ENCODE measurements at regions not wholly inside any gene's neighbourhood (a gene's known extent, or its start where the extent isn't known, plus 50 kb on each side); places are given as distances from the start of the nearest gene placed in this dataset.

DNA sequence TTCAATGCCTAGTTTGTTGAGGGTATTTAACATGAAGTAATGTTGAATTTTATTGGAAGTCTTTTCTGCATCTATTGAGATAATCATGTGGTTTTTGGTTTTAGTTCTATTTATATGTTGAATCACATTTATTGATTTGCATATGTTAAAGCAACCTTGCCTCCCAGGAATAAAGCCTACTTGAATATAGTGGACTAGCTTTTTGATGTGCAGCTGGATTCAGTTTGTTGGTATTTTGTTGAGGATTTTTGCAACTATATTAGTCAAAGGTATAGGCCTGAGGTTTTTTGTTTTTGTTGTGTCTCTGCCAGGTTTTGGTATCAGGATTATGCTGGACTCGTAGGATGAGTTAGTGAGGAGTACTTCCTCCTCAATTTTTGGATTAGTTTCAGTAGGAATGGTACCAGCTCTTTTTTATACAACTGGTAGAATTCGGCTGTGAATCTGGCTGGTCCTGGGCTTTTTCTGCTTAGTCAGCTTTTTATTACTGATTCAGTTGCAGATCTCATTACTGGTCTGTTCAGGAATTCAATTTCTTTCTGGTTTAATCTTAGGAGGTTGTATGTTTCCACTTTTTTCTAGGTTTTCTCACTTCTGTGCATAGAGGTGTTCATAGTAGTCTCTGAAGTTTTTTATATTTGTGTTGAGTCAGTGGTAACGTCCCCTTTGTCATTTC is 209.8 kb upstream of the RBMS3 start:
- ChIA-PET CTCF (ENCODE audit: unreplicated experiment) (interaction anchor here (0.5 kb wide), 1 partner anchor 299 kb away, joined by 4 read pairs; no protein-coding TSS in a partner anchor), POLR2A (interaction anchor here (0.6 kb wide), 1 partner anchor 1077 kb away, joined by 4 read pairs; no protein-coding TSS in a partner anchor)
- Histone ChIP-seq H3K79me2 (ENCODE audit: insufficient read depth, low read depth, low read length) (no peaks in the 10 kb centered on the region), H2AFZ (ENCODE audit: low read length) (no peak overlapping the region), H3K9me3 (ENCODE audit: low read length) (no peaks in the 10 kb centered on the region), H3K36me3 (ENCODE audit: insufficient read depth, low read length) (no peaks in the 10 kb centered on the region), H3K4me3 (ENCODE audit: low read depth, low read length, poor library complexity, severe bottlenecking) (no peak overlapping the region), H3K9me2 (ENCODE audit: insufficient read depth, low read length) (no peaks in the 10 kb centered on the region), H3K27ac (ENCODE audit: low read depth, low read length, poor library complexity, severe bottlenecking) (no peak overlapping the region), H3K4me1 (ENCODE audit: insufficient read depth, low read length, poor library complexity, severe bottlenecking) (no peaks in the 10 kb centered on the region), H3K4me2 (ENCODE audit: low read length) (no peak overlapping the region), H4K20me1 (ENCODE audit: insufficient read depth, low read length) (no peaks in the 10 kb centered on the region)
- no peak for DNase-seq (ENCODE audit: low spot score)
- TF ChIP-seq EZH2phosphoT487 (IDR thresholded peaks at IDR 0.05; ENCODE audit: borderline replicate concordance, low read depth, low read length): no peak
- TF ChIP-seq, protein P1, sequence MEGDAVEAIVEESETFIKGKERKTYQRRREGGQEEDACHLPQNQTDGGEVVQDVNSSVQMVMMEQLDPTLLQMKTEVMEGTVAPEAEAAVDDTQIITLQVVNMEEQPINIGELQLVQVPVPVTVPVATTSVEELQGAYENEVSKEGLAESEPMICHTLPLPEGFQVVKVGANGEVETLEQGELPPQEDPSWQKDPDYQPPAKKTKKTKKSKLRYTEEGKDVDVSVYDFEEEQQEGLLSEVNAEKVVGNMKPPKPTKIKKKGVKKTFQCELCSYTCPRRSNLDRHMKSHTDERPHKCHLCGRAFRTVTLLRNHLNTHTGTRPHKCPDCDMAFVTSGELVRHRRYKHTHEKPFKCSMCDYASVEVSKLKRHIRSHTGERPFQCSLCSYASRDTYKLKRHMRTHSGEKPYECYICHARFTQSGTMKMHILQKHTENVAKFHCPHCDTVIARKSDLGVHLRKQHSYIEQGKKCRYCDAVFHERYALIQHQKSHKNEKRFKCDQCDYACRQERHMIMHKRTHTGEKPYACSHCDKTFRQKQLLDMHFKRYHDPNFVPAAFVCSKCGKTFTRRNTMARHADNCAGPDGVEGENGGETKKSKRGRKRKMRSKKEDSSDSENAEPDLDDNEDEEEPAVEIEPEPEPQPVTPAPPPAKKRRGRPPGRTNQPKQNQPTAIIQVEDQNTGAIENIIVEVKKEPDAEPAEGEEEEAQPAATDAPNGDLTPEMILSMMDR (conservative IDR thresholded peaks at IDR 0.05; ENCODE audit: low read length): no peak
- intact Hi-C loops (cut with micrococcal nuclease; ENCODE audit: unreplicated experiment): no loop called here
- BruUV-seq (replicated peaks): no TSS peak

DNA sequence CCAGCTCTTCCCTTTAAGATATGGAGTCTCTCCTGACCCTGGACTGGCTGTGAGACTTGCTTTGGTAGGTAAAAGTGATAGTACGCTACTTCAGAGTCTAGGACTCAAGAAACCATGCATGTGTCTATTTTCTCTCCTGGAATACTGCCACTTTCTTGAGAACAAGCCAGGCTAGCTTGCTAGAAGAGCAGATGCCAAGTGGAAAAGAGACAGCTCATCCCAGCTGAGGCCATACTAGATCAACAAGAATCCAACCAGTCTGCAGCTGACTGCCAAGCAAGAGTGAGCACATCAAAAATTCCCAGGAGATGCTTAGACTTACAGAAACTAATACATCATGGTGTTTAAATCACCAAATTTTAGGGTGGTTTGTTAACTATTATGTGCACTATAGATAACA is 208.3 kb upstream of the RBMS3 start:
- H3K9me3 ChIP-seq (ENCODE audit: low read length): no peaks in the 10 kb centered on the region
- ChIA-PET CTCF (ENCODE audit: unreplicated experiment) (no interaction called here), POLR2A (no interaction called here)
- no peak overlapping the region for H3K4me2 ChIP-seq (ENCODE audit: low read length)
- no peaks in the 10 kb centered on the region for H3K9me2 ChIP-seq (ENCODE audit: insufficient read depth, low read length)
- no peak overlapping the region for H2AFZ ChIP-seq (ENCODE audit: low read length)
- intact Hi-C loops (cut with micrococcal nuclease; ENCODE audit: unreplicated experiment): no loop called here
- no peaks in the 10 kb centered on the region for H3K36me3 ChIP-seq (ENCODE audit: insufficient read depth, low read length)
- no peak for DNase-seq (ENCODE audit: low spot score)
- H4K20me1 ChIP-seq (ENCODE audit: insufficient read depth, low read length): no peaks in the 10 kb centered on the region
- no peak for TF ChIP-seq EZH2phosphoT487 (IDR thresholded peaks at IDR 0.05; ENCODE audit: borderline replicate concordance, low read depth, low read length)
- TF ChIP-seq, protein P1 (conservative IDR thresholded peaks at IDR 0.05; ENCODE audit: low read length): no peak
- H3K4me3 ChIP-seq (ENCODE audit: low read depth, low read length, poor library complexity, severe bottlenecking): no peak overlapping the region
- no peaks in the 10 kb centered on the region for H3K79me2 ChIP-seq (ENCODE audit: insufficient read depth, low read depth, low read length)
- no peaks in the 10 kb centered on the region for H3K4me1 ChIP-seq (ENCODE audit: insufficient read depth, low read length, poor library complexity, severe bottlenecking)
- no TSS peak for BruUV-seq (replicated peaks)
- H3K27ac ChIP-seq (ENCODE audit: low read depth, low read length, poor library complexity, severe bottlenecking): no peak overlapping the region

DNA sequence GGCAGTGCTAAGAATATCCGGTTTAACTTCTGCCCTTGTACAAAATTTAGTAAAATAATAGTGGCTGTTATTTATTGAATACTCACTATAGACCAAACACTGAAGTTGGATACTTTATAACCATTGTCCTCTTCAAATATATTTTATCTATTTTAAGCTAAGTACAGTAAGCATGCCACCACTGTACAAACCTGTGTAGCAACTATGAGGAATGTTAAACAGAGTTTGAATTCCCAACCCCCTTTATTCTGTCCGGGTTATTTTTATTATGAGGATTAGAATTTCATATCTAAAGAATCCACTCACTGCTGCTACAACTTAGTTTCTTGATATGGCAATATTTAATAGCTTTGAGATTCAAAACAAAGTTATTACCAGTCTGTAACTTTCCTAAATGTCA is 203.5 kb upstream of the RBMS3 start:
- ChIA-PET CTCF (ENCODE audit: unreplicated experiment) (no interaction called here), POLR2A (interaction anchor here (0.6 kb wide), 1 partner anchor 124 kb away, joined by 3 read pairs; no protein-coding TSS in a partner anchor)
- Histone ChIP-seq H2AFZ (ENCODE audit: low read length) (no peak overlapping the region), H3K36me3 (ENCODE audit: insufficient read depth, low read length) (no peaks in the 10 kb centered on the region), H3K4me1 (ENCODE audit: insufficient read depth, low read length, poor library complexity, severe bottlenecking) (no peaks in the 10 kb centered on the region), H4K20me1 (ENCODE audit: insufficient read depth, low read length) (no peaks in the 10 kb centered on the region), H3K9me3 (ENCODE audit: low read length) (no peaks in the 10 kb centered on the region), H3K27ac (ENCODE audit: low read depth, low read length, poor library complexity, severe bottlenecking) (no peak overlapping the region), H3K4me2 (ENCODE audit: low read length) (no peak overlapping the region), H3K79me2 (ENCODE audit: insufficient read depth, low read depth, low read length) (no peaks in the 10 kb centered on the region), H3K9me2 (ENCODE audit: insufficient read depth, low read length) (no peaks in the 10 kb centered on the region), H3K4me3 (ENCODE audit: low read depth, low read length, poor library complexity, severe bottlenecking) (no peak overlapping the region)
- no TSS peak for BruUV-seq (replicated peaks)
- intact Hi-C loops (cut with micrococcal nuclease; ENCODE audit: unreplicated experiment): no loop called here
- TF ChIP-seq, protein P1 (conservative IDR thresholded peaks at IDR 0.05; ENCODE audit: low read length): no peak
- no peak for TF ChIP-seq EZH2phosphoT487 (IDR thresholded peaks at IDR 0.05; ENCODE audit: borderline replicate concordance, low read depth, low read length)
- no peak for DNase-seq (ENCODE audit: low spot score)

Data from OCI-LY7 (cell line).